ENCODE measurements at regions not wholly inside any gene's neighbourhood (a gene's known extent, or its start where the extent isn't known, plus 50 kb on each side); places are given as distances from the start of the nearest gene placed in this dataset.

- Histone ChIP-seq H3K4me3 (ENCODE audit: low read depth, low read length, poor library complexity, severe bottlenecking) (no peak overlapping the region), H3K9me3 (ENCODE audit: low read length) (no peaks in the 10 kb centered on the region), H4K20me1 (ENCODE audit: insufficient read depth, low read length) (no peaks in the 10 kb centered on the region), H3K9ac (ENCODE audit: low read length) (no peak overlapping the region), H3K9me2 (ENCODE audit: low read depth, low read length) (no peaks in the 10 kb centered on the region), H3K27ac (ENCODE audit: low read depth, low read length, poor library complexity, severe bottlenecking) (no peak overlapping the region), H3K4me2 (ENCODE audit: low read length) (no peak overlapping the region), H2AFZ (ENCODE audit: low read length) (no peak overlapping the region), H3F3A (ENCODE audit: insufficient read depth, low read length) (no peaks in the 10 kb centered on the region), H3K79me2 (ENCODE audit: insufficient read depth, low read length) (no peaks in the 10 kb centered on the region), H3K4me1 (ENCODE audit: insufficient read depth, low read length, severe bottlenecking) (no peaks in the 10 kb centered on the region), H3K36me3 (ENCODE audit: insufficient read depth, low read length) (no peaks in the 10 kb centered on the region), H3K27me3 (ENCODE audit: insufficient read depth, low read length) (no peaks in the 10 kb centered on the region)
- no peak for TF ChIP-seq EZH2 (IDR thresholded peaks at IDR 0.05; ENCODE audit: borderline replicate concordance, low read length)
- no peak for TF ChIP-seq CTCF (IDR thresholded peaks at IDR 0.05; ENCODE audit: low read length)
Observed at GRCh38 chr20:12722091-12722490, 286.7 kb upstream of the SPTLC3 start.

- no peaks in the 10 kb centered on the region for H3K9me3 ChIP-seq (ENCODE audit: low read length)
- no peak overlapping the region for H3K4me3 ChIP-seq (ENCODE audit: low read depth, low read length, poor library complexity, severe bottlenecking)
- H3K9me2 ChIP-seq (ENCODE audit: low read depth, low read length): no peaks in the 10 kb centered on the region
- no peaks in the 10 kb centered on the region for H3K79me2 ChIP-seq (ENCODE audit: insufficient read depth, low read length)
- no peaks in the 10 kb centered on the region for H3F3A ChIP-seq (ENCODE audit: insufficient read depth, low read length)
- H3K36me3 ChIP-seq (ENCODE audit: insufficient read depth, low read length): no peaks in the 10 kb centered on the region
- no peak overlapping the region for H3K9ac ChIP-seq (ENCODE audit: low read length)
- H3K27ac ChIP-seq (ENCODE audit: low read depth, low read length, poor library complexity, severe bottlenecking): no peak overlapping the region
- no peaks in the 10 kb centered on the region for H3K27me3 ChIP-seq (ENCODE audit: insufficient read depth, low read length)
- no peak overlapping the region for H3K4me2 ChIP-seq (ENCODE audit: low read length)
- H3K4me1 ChIP-seq (ENCODE audit: insufficient read depth, low read length, severe bottlenecking): no peaks in the 10 kb centered on the region
- TF ChIP-seq EZH2 (IDR thresholded peaks at IDR 0.05; ENCODE audit: borderline replicate concordance, low read length): no peak
- no peak for TF ChIP-seq CTCF (IDR thresholded peaks at IDR 0.05; ENCODE audit: low read length)
- H2AFZ ChIP-seq (ENCODE audit: low read length): no peak overlapping the region
- H4K20me1 ChIP-seq (ENCODE audit: insufficient read depth, low read length): no peaks in the 10 kb centered on the region
Observed at GRCh38 chr20:12723811-12724210, 285.0 kb upstream of the SPTLC3 start.

GRCh38 chr20:12728782-12729181 lies 280.0 kb upstream of the SPTLC3 start:
- Histone ChIP-seq H3K36me3 (ENCODE audit: insufficient read depth, low read length) (no peaks in the 10 kb centered on the region), H3K9ac (ENCODE audit: low read length) (no peak overlapping the region), H4K20me1 (ENCODE audit: insufficient read depth, low read length) (no peaks in the 10 kb centered on the region), H3K4me3 (ENCODE audit: low read depth, low read length, poor library complexity, severe bottlenecking) (no peak overlapping the region), H3F3A (ENCODE audit: insufficient read depth, low read length) (no peaks in the 10 kb centered on the region), H3K79me2 (ENCODE audit: insufficient read depth, low read length) (no peaks in the 10 kb centered on the region), H3K4me2 (ENCODE audit: low read length) (no peak overlapping the region), H3K9me3 (ENCODE audit: low read length) (no peaks in the 10 kb centered on the region), H3K27me3 (ENCODE audit: insufficient read depth, low read length) (no peaks in the 10 kb centered on the region), H3K9me2 (ENCODE audit: low read depth, low read length) (no peaks in the 10 kb centered on the region), H2AFZ (ENCODE audit: low read length) (no peak overlapping the region), H3K27ac (ENCODE audit: low read depth, low read length, poor library complexity, severe bottlenecking) (no peak overlapping the region), H3K4me1 (ENCODE audit: insufficient read depth, low read length, severe bottlenecking) (no peaks in the 10 kb centered on the region)
- TF ChIP-seq CTCF (IDR thresholded peaks at IDR 0.05; ENCODE audit: low read length) (no peak), EZH2 (IDR thresholded peaks at IDR 0.05; ENCODE audit: borderline replicate concordance, low read length) (no peak)
